PC-9 (cell line): ENCODE measurements at regions not wholly inside any gene's neighbourhood (a gene's known extent, or its start where the extent isn't known, plus 50 kb on each side); places are given as distances from the start of the nearest gene placed in this dataset.

Source experiments
- BruUV-seq: library from RNA; stranded (reverse); fragments of 400-500 nt; replicated peaks from 2 replicates; lab custom pipeline; 2021; lab: Mats Ljungman, UMichigan
- CTCF ChIA-PET: fragments of 300-600 bp; sonication (Branson Sonifier 250); formaldehyde crosslinking; loops from one replicate; lab custom pipeline; 2022; ENCODE audit warnings: antibody characterized with exemption; lab: Charles Lee
- POLR2A ChIA-PET: fragments of 300-600 bp; sonication (Branson Sonifier 250); formaldehyde crosslinking; loops from one replicate; lab custom pipeline; 2022; ENCODE audit warnings: antibody characterized with exemption; ENCODE audit not compliant: unreplicated experiment; lab: Charles Lee
- DNase-seq, 2 experiments: peaks; one replicate each; pipeline versions ENCODE4 v3.0.0 to v3.0.0-alpha.2; 2015 to 2022; ENCODE audit warnings: mixed read lengths in 1 of 2
- H2AFZ ChIP-seq: fragments of 200-600 bp; sonication (generic); 2 replicates; pipeline ENCODE4 v1.8.1; 2017; ENCODE audit warnings: antibody characterized with exemption
- H3F3A ChIP-seq: fragments of 200-600 bp; sonication (generic); 2 replicates; pipeline ENCODE4 v1.8.1; 2017; ENCODE audit warnings: antibody characterized with exemption, mild to moderate bottlenecking, low read depth; ENCODE audit not compliant: insufficient read depth
- H3K27ac ChIP-seq: fragments of 200-600 bp; sonication (generic); 2 replicates; pipeline ENCODE4 v1.6.1; 2016; ENCODE audit warnings: mixed run types
- H3K27me3 ChIP-seq: fragments of 200-600 bp; sonication (generic); 2 replicates; pipeline ENCODE4 v1.6.1; 2016; ENCODE audit warnings: low read depth, mixed run types; ENCODE audit not compliant: insufficient read depth
- H3K36me3 ChIP-seq: fragments of 200-600 bp; sonication (generic); 2 replicates; pipeline ENCODE4 v1.6.1; 2016; ENCODE audit warnings: low read depth, mixed run types
- H3K4me1 ChIP-seq: fragments of 200-600 bp; sonication (generic); replicated peaks from 2 replicates; pipeline ENCODE4 v1.6.1; 2016; ENCODE audit warnings: mixed run types; ENCODE audit not compliant: insufficient read depth
- H3K4me2 ChIP-seq: fragments of 200-600 bp; sonication (generic); 2 replicates; pipeline ENCODE4 v1.6.1; 2017; ENCODE audit warnings: mixed run types
- H3K4me3 ChIP-seq: fragments of 200-600 bp; sonication (generic); 2 replicates; pipeline ENCODE4 v1.6.1; 2016; ENCODE audit warnings: mixed run types
- H3K79me2 ChIP-seq: fragments of 200-600 bp; sonication (generic); 2 replicates; pipeline ENCODE4 v1.6.1; 2017; ENCODE audit warnings: low read depth, mixed run types
- H3K9me2 ChIP-seq: fragments of 200-600 bp; sonication (generic); 2 replicates; pipeline ENCODE4 v1.8.1; 2017; ENCODE audit warnings: mild to moderate bottlenecking; ENCODE audit not compliant: insufficient read depth
- H3K9me3 ChIP-seq: fragments of 200-600 bp; sonication (generic); 2 replicates; pipeline ENCODE4 v1.8.1; 2016; ENCODE audit warnings: low read depth; ENCODE audit not compliant: insufficient read depth
- H4K20me1 ChIP-seq: fragments of 200-600 bp; sonication (generic); 2 replicates; pipeline ENCODE4 v1.8.1; 2017; ENCODE audit not compliant: insufficient read depth
- CTCF ChIP-seq: fragments of 200-600 bp; sonication (generic); conservative IDR thresholded peaks from 2 replicates; pipeline ENCODE4 v1.6.1; 2017; ENCODE audit warnings: mixed run types, antibody characterized with exemption, mild to moderate bottlenecking, moderate library complexity
- EZH2 ChIP-seq: fragments of 200-600 bp; sonication (generic); IDR thresholded peaks from 2 replicates; pipeline ENCODE4 v1.8.0; 2017; ENCODE audit warnings: antibody characterized with exemption, low read depth
- intact Hi-C: fragments of 100-400 bp; cut with micrococcal nuclease; formaldehyde crosslinking; loops from one replicate; pipeline ENCODE4 v1.10.0; 2022; ENCODE audit not compliant: unreplicated experiment

GRCh38 chr10:59108296-59108870 lies 68.1 kb upstream of the PHYHIPL start:
- no peak for DNase-seq
- H3K27ac ChIP-seq = no peak overlapping the region
- CTCF ChIA-PET = no interaction called here
- H4K20me1 ChIP-seq = no peaks in the 10 kb centered on the region
- H2AFZ ChIP-seq = no peak overlapping the region
- no peaks in the 10 kb centered on the region for H3K79me2 ChIP-seq
- H3K9me2 ChIP-seq = no peaks in the 10 kb centered on the region; the same call in 1 of the 2 replicates
- no peaks in the 10 kb centered on the region for H3K9me3 ChIP-seq
- H3K4me3 ChIP-seq = no peak overlapping the region
- intact Hi-C loops = no loop called here
- no peaks in the 10 kb centered on the region for H3K36me3 ChIP-seq
- no peaks in the 10 kb centered on the region for H3K4me1 ChIP-seq
- H3K27me3 ChIP-seq = 0 out of 2 replicates have a peak, but pooled peaks cover 4% of the 10 kb centered on the region
- no peak overlapping the region for H3K4me2 ChIP-seq
- no peaks in the 10 kb centered on the region for H3F3A ChIP-seq
- POLR2A ChIA-PET = no interaction called here
- TF ChIP-seq CTCF (no peak), EZH2 (no peak)
- BruUV-seq = no TSS peak

DNA sequence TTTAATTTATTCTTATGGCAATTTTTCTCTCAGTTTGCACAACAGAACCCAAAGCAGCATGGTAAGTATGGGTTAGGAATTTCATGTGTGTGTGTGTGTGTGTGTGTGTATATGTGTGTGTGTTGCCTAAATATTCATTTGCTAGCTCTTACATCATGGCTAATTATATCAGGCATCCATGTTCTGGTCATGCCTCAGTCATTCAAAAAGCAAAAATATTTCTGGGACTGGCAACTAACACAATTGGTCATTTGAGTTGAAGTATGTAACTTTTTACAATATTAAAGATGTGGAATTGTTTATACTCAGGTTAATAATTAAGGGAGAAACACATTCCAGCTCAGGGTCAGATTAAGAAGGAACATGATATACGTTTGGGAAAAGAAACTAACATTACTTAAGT lies 67.6 kb upstream of the PHYHIPL start:
- POLR2A ChIA-PET = no interaction called here
- intact Hi-C loops = no loop called here
- DNase-seq = no peak

GRCh38 chr10:59109826-59110225 lies 66.6 kb upstream of the PHYHIPL start:
- H3K27ac ChIP-seq = no peak overlapping the region
- TF ChIP-seq CTCF = no peak
- no peak for TF ChIP-seq EZH2
- H3K9me2 ChIP-seq = no peaks in the 10 kb centered on the region
- no peaks in the 10 kb centered on the region for H3K9me3 ChIP-seq
- ChIA-PET CTCF (no interaction called here), POLR2A (no interaction called here)
- no TSS peak for BruUV-seq
- H3K4me2 ChIP-seq = no peak overlapping the region
- no peak for DNase-seq
- H3K27me3 ChIP-seq = 0 out of 2 replicates have a peak, but pooled peaks cover 4% of the 10 kb centered on the region
- intact Hi-C loops = no loop called here
- no peaks in the 10 kb centered on the region for H3K4me1 ChIP-seq
- H3K79me2 ChIP-seq = no peaks in the 10 kb centered on the region
- H2AFZ ChIP-seq = no peak overlapping the region
- no peaks in the 10 kb centered on the region for H3F3A ChIP-seq
- no peaks in the 10 kb centered on the region for H3K36me3 ChIP-seq
- H3K4me3 ChIP-seq = no peak overlapping the region
- H4K20me1 ChIP-seq = no peaks in the 10 kb centered on the region

More for the DNA sequence above, 67.6 kb upstream of the PHYHIPL start:
- H3K9me2 ChIP-seq = no peaks in the 10 kb centered on the region; the same call in 1 of the 2 replicates
- no peaks in the 10 kb centered on the region for H4K20me1 ChIP-seq
- no peaks in the 10 kb centered on the region for H3K36me3 ChIP-seq
- no peak overlapping the region for H3K4me3 ChIP-seq
- H3K27me3 ChIP-seq = 0 out of 2 replicates have a peak, but pooled peaks cover 4% of the 10 kb centered on the region
- H3F3A ChIP-seq = no peaks in the 10 kb centered on the region
- no peak overlapping the region for H3K4me2 ChIP-seq
- H3K4me1 ChIP-seq = no peaks in the 10 kb centered on the region
- H3K27ac ChIP-seq = no peak overlapping the region
- TF ChIP-seq EZH2 (no peak), CTCF (no peak)
- no peaks in the 10 kb centered on the region for H3K9me3 ChIP-seq
- BruUV-seq = no TSS peak
- H3K79me2 ChIP-seq = no peaks in the 10 kb centered on the region
- no peak overlapping the region for H2AFZ ChIP-seq
- CTCF ChIA-PET = no interaction called here
